GM19455 (cell line): ENCODE measurements at regions not wholly inside any gene's neighbourhood (a gene's known extent, or its start where the extent isn't known, plus 50 kb on each side); places are given as distances from the start of the nearest gene placed in this dataset.
"Not testable (repeated sequence)": the region's sequence is repeated elsewhere in the genome, so short reads cannot be mapped to it uniquely, and the experiment has no call there.

Experiments used
- ATAC-seq: cut with Tn5 transposase; IDR thresholded peaks from one replicate; pipeline ENCODE4 v1.9.1; 2021; ENCODE audit not compliant: unreplicated experiment

DNA sequence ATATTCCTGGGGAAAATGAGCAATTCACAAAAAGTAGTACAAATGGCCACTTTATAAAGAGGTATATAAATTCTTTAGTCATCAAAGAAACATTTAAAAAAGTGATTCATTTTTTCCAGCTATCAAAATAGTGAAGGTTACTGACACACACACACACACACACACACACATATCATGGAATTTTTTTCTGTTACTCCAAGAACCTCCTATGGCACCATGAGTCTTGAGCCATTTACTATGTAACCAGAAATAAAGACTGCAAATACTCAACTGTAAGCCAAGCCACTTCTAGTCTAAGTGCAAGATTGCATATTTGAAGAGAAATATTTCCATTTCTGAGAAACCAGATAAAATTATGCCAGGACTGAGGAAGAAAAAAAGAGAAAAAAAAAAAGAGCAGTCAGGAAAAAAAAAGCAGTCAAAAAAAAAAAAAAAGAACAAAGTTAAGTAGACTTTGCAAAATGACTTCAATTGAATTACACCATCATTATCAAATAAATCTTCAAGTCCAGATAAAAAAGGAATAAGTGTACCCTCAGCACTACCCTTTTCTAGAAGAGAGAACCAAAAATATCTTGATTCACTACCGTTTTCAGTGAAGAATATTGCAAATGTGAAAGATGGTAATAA lies 275.7 kb downstream of the DAD1 start:
- ATAC-seq = no peak

DNA sequence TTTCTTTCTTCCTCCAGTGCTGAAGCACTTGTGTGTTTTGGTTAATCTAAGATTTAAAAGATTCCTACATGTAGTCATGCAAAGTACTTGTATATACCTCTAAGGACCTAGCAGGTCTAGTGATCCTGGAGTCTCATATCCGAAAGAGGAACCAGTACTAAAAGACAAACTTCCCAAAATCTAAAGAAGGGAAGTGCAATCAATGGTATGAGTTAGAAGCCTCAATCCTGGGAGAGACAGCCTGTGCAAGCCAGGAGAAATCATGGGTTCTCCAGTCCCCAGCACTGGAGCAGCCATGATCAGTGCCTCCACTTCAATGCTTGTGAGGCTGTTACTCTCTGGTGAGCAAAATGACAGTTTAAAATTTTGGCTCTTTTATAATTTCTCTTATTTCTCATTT lies 277.4 kb downstream of the DAD1 start:
- ATAC-seq = no peak

DNA sequence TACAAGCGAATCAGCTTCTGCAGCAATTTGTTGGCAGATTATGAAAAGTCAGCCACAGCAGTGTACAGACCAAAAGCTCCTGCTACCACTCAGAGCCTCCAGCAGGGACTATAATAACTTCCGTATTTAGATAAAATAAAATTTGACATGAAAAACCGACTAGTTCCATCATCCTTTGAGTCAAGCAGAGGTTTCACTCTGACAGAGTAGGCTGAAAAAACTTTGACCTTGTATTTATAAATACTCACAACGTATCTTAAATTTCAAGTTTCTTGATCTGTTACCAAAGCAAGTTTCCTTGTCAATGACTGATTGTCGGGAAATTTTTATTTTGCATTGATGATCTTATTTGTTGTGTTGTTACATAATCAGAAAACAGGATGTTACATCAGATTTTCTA lies 283.4 kb downstream of the DAD1 start:
- ATAC-seq = no peak

DNA sequence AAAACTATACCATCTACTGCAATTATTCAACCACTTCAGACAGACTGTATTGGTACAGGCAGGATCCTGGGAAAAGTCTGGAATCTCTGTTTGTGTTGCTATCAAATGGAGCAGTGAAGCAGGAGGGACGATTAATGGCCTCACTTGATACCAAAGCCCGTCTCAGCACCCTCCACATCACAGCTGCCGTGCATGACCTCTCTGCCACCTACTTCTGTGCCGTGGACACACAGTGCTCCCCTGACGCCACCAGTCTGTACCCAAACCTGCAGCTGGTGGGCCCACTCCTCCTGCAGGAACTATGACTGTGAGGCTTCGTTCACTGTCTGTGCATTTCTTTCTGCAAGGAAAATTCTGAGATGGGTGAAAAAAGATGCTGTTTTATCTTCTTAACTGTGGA lies 284.7 kb downstream of the DAD1 start:
- no peak for ATAC-seq

DNA sequence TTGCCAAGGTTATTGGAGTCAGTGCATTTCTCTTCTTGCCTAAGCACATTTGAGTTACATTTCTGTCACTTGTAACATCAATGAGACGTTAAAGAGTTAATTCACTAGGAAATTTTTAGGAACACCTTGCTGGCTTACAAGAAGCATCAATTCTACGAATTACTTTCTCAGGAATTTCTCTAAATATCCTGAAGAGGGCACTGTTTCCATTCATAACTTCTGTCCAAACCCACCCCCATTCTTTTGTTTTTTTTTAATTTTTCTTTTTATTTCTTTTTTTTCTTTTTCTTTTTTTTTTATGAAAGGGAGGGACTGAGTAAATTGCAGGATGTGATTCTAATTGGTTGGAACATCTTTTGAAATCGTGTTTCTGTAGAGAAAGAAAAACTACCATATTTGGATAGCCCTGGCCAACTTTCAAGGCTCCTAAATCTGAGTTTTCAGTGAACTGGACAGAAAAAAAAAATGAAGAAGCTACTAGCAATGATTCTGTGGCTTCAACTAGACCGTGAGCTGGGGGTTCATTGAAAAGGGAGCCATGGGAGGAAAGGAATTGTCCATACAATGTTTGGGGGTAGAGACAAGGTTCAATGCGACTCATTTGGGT lies 285.3 kb downstream of the DAD1 start:
- ATAC-seq = no peak

DNA sequence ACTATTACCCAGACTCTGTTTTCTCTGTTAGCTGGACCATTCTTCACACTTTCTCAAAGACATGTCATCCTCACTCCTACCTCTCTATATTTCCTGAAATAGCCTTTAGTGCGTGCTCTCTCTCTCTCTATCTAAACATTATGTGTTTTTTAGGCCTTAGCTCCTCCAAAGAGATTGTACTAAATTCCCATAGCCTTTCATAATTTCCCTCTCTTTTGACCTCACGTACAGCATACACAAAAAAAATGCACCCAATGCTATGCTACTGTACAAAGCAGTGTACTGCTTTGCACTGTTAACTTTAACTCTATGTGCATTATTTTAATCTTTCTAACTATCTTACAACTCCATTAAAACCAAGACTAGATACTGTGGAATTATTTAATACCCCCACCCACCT lies 288.4 kb downstream of the DAD1 start:
- ATAC-seq = no peak

DNA sequence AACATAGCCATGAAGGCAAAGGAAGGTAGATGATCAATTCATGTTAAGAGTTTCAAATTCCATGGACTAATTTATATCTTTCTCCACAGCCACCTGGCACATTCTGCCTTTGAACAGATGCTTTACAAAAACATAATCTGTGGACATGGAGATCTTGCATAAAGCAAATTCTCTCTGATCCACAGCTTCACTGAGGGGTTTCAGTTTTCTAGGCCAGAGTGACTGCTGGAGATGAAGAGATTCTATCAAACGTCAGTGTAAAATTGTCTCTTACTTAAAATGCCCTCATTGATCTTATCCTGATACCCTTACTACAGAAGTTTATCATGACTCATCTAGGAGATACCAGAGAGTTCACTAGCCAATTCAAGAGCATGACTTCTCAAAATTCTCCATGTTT lies 291.6 kb downstream of the DAD1 start:
- ATAC-seq = no peak

DNA sequence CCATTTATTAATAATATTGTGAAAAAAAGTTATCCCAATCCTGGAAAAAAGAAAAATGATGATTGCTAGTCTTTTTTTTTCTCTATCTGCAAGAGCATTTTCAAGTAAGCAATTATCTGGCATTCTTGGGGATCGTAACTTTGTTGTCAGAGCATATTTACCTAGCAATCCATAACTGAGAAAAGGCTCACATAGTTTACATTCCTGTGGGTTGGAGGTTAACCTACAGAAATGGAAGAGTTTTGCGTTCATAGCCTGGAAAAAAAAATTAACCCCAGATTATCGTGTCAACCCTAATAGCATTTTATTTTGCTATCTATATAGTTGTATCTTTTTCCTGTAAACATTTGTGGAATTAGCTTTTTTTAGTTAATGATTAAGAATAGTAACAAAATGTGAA lies 292.3 kb downstream of the DAD1 start:
- ATAC-seq = no peak

DNA sequence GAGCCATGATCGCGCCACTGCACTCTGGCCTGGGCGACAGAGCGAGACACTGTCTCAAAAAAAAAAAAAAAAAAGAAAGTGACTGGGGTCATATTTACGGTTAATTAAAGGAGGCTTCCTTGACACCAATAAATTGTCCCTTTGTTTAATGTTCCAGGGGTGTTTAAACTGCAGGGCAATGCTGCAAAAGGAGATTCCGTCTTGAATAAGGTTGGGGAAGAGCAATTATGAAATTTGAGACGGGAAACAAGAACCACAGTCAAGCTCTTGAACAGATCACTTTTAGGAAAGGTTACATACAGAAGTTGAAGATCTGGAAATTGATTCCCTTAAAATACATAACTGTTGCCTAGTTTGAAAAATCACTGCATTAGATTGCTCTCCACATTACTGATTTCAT lies 292.9 kb downstream of the DAD1 start:
- no peak for ATAC-seq

DNA sequence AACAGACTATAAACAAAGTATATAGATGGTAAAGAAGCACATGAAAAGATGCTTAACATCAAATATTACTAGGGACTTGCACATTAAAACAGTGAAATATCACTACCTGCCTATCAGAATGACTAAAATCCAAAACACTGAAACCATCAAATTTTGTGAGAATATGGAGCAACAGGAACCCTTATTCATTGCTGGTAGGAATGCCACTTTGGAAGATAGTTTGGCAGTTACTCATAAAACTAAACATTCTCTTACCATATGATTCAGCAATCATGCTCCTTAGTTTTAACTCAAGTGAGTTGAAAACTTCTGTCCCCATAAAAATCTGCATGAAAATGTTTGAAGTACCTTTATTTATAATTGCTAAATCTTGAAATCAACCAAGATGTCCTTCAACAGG lies 297.6 kb downstream of the DAD1 start:
- ATAC-seq = no peak

DNA sequence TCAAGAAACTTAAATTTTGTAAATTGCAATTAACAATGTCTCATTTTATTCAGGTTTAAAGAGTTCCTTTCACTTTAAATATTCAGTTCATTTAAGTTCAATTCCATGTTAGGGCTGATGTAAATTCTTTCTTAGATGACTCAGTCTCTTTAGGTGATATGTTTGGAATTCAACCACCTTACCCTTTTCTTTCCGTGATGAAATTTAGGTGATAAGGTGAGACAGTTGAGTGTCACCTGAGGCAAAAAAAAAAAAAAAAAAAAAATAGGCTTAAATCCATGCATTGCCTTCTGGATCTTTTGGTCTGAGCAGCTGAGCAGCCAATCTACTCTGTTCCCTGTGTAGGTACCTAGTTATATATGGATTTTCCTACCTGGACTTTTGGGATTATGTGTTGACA lies 299.5 kb downstream of the DAD1 start:
- no peak for ATAC-seq

DNA sequence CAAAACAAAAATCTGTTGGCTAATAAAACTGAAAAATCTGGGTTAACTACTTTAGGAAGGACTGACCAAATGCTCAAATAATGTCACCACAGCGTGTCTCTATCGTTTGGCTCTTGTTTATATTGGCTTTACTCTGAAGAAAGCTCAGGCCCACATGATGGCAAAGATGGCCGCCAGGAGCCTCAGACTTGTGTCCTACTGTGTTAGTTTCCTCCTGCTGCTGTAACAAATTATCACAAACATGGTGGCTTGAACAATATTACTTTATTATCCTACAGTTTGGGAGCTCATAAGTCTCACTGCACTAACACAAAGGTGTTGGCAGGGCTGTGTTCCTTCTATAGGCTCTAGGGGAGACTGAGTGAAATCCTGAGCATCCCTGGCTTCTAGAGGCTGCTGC lies 303.0 kb downstream of the DAD1 start:
- no peak for ATAC-seq

DNA sequence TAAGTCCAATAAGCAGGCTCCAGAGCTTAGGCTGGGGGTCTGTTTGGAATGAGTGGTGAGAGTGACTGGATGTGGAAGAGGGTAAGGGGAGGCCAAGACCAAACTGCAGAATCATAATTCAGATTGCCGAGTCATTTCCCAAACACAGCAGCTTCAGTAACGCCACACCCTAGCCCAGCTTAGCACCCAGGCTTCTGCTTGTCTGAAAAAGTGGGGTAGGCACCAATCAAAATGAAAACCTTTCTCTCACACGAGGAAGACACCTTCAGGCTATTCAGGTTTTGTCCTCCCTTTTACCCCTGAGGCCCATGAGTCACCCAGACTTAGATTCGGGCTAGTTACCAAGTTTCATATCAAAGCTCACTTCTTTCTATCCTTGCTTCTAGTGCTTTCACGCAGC lies 306.1 kb downstream of the DAD1 start:
- no peak for ATAC-seq

DNA sequence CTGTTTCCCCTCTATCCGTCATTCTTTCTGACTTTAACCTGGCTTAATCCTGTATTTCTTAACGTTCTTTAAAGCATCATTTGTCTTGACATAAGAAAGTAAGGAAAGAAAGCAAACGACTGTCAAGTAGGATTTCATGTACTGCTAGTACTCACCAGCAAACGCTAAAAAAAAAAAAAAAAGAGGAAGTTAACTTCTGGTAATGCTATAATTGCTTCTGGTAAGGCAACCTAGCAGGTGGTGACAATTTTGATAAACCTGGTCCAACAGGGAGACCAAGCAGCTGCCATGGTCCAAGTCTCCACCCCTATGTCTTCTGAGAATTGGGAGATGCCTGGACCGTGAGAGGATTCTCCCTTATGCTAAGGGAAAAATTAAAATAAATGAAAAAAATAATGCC lies 306.6 kb downstream of the DAD1 start:
- ATAC-seq = no peak

DNA sequence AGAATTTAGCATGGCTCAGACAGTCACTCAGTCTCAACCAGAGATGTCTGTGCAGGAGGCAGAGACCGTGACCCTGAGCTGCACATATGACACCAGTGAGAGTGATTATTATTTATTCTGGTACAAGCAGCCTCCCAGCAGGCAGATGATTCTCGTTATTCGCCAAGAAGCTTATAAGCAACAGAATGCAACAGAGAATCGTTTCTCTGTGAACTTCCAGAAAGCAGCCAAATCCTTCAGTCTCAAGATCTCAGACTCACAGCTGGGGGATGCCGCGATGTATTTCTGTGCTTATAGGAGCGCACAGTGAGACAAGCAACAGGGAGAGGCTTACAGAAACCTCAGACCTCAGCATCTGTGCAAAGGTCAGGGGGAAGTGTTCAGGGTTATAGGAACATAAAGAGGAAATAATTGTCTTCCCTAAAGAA lies 307.6 kb downstream of the DAD1 start:
- ATAC-seq = not testable (repeated sequence)

DNA sequence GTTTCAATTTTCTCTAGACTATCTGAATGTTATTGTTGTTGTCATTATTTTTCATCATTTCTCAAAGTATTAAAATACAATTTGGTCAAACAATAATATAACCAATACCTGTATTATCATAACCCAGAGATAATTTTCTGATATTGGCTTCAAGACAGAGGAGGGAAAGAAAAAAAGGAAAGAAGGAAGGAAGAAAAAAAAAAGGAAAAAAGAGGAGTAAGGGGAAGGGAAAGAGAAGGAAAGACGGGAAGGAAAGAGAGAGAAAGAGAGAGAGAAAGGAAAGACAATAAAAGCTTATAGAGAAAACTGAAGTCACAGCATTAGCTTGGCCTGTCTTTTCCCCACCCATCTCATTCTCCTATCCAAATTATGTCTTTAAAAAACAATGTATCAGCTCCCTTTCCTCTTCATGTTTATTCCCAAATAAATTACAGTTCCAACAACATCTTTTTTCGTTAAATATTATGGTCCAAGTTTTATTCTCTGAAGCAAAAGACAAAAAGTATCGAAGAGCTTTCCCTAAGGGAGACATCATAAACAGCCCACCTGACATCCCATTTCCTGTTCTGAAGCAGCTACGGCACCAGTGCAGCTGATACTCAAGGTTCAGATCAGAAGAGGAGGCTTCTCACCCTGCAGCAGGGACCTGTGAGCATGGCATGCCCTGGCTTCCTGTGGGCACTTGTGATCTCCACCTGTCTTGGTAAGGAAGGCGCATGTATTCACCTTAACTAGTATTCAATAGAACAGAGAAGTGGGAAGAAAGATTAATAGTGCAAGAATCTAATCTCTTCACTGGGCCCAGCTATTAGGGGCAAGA lies 308.3 kb downstream of the DAD1 start:
- ATAC-seq = no peak

DNA sequence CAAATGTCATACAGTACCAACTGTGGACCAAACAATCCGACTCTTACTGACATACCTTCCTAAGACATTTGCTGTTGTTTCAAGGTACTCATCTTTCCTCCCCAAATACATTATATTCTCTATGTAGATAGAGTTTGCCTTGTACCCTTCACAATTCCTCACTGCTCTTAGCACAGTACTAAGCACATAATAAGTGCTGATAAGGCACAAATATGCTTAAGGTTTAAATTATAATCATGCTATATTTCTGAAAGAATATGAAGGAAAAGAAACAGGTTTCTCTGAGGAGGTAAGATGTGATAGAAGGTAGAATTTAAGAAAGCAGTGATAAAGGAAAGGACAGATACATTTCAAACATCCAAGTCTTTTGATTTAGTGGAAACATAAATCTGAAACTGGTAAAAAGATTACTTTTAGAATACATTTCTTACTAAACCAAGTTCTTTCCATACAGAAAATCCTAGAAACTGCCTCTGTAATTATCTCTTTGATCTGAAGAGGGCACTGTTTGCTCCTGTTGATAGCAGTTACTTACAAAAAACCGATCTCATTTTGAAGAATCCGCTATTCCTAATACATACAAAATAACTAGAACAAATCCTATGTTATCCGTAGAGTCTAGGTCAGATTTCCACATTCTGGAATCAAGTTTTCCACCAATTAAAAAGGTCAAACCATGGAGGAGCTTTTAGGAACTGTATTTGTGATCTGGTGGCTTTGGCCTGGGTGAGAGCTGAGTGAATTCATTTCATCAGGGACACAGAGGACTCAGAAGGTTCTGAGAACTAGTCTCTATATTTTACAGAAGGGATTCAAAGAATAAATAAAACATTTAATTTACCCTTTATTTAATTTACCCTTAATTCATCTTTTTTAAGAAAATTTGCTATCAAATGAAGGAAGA lies 311.9 kb downstream of the DAD1 start:
- ATAC-seq = no peak

DNA sequence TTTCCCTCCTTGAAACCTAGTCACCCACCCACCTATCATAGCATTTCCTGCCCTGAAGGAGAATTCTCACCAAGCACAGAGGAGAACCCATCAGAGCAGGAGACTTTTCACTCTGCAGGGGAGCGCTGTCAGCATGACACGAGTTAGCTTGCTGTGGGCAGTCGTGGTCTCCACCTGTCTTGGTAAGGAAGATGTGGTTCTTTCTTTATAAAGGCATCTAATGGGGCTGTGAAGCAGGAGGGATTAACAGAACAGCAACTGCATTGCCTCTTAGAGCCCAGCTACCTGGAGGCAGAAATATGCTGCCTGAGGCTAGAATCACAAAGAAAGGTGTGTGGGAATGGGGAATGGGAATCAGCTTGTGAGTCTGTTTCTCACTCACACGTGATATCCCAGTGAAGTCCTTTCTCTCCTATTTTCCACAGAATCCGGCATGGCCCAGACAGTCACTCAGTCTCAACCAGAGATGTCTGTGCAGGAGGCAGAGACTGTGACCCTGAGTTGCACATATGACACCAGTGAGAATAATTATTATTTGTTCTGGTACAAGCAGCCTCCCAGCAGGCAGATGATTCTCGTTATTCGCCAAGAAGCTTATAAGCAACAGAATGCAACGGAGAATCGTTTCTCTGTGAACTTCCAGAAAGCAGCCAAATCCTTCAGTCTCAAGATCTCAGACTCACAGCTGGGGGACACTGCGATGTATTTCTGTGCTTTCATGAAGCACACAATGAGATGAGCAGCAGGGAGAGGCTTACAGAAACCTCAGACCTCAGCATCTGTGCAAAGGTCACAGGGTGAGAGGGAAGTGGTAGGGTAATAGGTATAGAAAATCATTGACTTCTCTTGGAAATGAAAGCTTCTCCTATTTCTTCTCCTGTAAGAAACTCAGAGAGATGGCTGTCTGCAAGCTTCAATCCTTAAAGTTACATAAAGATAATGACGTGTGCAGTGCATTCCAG lies 316.9 kb downstream of the DAD1 start:
- ATAC-seq = no peak

DNA sequence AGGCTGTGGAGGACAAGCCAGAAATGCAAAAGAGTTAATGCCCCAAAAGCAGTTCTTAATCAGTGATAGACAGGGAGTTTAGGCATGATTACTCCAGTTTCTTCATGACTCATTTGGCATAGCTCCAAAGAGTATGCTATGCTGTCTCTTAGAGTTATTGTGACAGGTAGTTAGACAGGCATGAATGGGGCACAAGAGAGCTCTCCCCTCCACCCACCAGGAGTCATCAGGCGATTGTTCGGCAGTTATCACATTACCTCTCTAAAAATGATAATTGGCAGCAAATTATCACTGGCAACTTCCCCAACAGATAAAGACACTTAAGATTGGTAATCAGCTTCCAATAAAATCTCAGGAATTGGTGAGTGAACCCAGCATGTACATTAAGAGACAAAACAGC lies 320.1 kb downstream of the DAD1 start:
- no peak for ATAC-seq

DNA sequence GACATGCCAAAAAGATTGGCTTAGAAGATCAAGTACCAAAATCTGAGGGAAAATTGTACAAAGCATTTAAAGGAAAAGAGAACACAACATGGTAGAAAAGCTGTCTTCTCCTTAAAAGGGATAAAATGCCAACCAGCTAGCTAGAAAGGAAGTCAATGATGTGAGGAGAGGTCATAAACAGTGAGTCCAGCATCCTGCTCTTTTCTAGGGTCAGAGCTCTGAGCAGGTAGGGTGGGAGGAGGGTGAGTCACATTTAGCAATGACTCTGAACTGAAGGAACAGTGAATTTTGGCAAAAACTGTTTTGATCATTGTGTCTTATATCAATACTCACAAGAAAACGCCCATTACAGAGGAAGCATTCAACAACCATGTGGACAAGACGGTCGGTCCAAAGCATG lies 322.3 kb downstream of the DAD1 start:
- no peak for ATAC-seq
